ENCODE measurements at regions not wholly inside any gene's neighbourhood (a gene's known extent, or its start where the extent isn't known, plus 50 kb on each side); places are given as distances from the start of the nearest gene placed in this dataset.

DNA sequence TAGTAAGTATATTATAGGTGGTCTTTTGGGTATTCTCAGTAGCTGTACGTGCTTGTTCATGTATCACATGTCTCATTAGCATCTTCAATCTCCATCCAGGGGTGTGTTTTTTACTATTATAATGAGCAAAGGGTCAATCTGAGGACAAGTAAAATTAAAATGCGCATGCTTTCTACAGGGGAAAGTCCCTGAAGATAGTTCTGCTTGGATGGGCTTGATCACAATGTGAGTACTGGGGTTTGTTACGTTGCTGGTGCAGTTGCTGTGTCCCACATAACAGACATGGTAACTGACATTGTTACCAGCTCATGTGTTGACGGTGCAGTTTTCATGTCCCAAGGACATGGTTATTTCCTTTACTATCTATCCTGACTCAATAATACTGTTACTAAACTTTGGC lies 65.9 kb downstream of the UCHL1 start:
- no peak for DNase-seq (ENCODE audit: low read depth in 1 of 2, low spot score in 1 of 2)
- Histone ChIP-seq H3K27me3 (ENCODE audit: insufficient read depth, poor library complexity, severe bottlenecking) (peaks cover 2% of the 10 kb centered on the region), H3K4me3 (replicated peaks; ENCODE audit: insufficient read depth, low read length) (no peak overlapping the region), H3K27ac (replicated peaks) (no peak overlapping the region)
- TF ChIP-seq SPI1 (IDR thresholded peaks at IDR 0.05; ENCODE audit: borderline replicate concordance, low read depth) (no peak), POLR2AphosphoS5 (IDR thresholded peaks at IDR 0.05; ENCODE audit: low read depth) (no peak), GABPA (IDR thresholded peaks at IDR 0.05; ENCODE audit: low read depth) (no peak)
- TF ChIP-seq, protein P1, sequence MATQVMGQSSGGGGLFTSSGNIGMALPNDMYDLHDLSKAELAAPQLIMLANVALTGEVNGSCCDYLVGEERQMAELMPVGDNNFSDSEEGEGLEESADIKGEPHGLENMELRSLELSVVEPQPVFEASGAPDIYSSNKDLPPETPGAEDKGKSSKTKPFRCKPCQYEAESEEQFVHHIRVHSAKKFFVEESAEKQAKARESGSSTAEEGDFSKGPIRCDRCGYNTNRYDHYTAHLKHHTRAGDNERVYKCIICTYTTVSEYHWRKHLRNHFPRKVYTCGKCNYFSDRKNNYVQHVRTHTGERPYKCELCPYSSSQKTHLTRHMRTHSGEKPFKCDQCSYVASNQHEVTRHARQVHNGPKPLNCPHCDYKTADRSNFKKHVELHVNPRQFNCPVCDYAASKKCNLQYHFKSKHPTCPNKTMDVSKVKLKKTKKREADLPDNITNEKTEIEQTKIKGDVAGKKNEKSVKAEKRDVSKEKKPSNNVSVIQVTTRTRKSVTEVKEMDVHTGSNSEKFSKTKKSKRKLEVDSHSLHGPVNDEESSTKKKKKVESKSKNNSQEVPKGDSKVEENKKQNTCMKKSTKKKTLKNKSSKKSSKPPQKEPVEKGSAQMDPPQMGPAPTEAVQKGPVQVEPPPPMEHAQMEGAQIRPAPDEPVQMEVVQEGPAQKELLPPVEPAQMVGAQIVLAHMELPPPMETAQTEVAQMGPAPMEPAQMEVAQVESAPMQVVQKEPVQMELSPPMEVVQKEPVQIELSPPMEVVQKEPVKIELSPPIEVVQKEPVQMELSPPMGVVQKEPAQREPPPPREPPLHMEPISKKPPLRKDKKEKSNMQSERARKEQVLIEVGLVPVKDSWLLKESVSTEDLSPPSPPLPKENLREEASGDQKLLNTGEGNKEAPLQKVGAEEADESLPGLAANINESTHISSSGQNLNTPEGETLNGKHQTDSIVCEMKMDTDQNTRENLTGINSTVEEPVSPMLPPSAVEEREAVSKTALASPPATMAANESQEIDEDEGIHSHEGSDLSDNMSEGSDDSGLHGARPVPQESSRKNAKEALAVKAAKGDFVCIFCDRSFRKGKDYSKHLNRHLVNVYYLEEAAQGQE (IDR thresholded peaks at IDR 0.05; ENCODE audit: insufficient replicate concordance, low read depth), result no peak
- TF ChIP-seq, protein P2, sequence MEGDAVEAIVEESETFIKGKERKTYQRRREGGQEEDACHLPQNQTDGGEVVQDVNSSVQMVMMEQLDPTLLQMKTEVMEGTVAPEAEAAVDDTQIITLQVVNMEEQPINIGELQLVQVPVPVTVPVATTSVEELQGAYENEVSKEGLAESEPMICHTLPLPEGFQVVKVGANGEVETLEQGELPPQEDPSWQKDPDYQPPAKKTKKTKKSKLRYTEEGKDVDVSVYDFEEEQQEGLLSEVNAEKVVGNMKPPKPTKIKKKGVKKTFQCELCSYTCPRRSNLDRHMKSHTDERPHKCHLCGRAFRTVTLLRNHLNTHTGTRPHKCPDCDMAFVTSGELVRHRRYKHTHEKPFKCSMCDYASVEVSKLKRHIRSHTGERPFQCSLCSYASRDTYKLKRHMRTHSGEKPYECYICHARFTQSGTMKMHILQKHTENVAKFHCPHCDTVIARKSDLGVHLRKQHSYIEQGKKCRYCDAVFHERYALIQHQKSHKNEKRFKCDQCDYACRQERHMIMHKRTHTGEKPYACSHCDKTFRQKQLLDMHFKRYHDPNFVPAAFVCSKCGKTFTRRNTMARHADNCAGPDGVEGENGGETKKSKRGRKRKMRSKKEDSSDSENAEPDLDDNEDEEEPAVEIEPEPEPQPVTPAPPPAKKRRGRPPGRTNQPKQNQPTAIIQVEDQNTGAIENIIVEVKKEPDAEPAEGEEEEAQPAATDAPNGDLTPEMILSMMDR (IDR thresholded peaks at IDR 0.05; ENCODE audit: insufficient read depth, low read length), result no peak

DNA sequence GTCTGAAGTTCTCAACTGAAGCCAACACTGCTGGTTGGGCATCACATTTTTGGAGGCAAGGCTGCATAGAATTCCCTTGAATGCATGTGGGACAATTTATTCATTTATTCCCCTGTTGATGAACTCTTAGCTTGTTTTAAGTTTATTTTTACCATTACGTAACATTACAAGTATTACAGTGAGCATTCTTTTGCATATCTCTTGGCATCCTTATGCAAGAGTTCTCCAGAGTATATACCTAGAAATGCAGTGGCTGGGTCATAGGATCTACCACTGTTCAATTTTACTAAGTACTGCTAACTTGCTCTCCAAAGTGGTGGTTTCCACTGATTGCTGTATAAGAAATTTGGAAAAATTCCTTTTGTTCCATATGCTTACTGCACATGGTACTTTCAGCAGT lies 66.5 kb downstream of the UCHL1 start:
- Histone ChIP-seq H3K27ac (replicated peaks) (no peak overlapping the region), H3K4me3 (replicated peaks; ENCODE audit: insufficient read depth, low read length) (no peak overlapping the region), H3K27me3 (ENCODE audit: insufficient read depth, poor library complexity, severe bottlenecking) (peaks cover 2% of the 10 kb centered on the region)
- TF ChIP-seq, protein P1 (IDR thresholded peaks at IDR 0.05; ENCODE audit: insufficient replicate concordance, low read depth), result no peak
- TF ChIP-seq, protein P2 (IDR thresholded peaks at IDR 0.05; ENCODE audit: insufficient read depth, low read length), result no peak
- no peak for TF ChIP-seq GABPA (IDR thresholded peaks at IDR 0.05; ENCODE audit: low read depth)
- no peak for TF ChIP-seq SPI1 (IDR thresholded peaks at IDR 0.05; ENCODE audit: borderline replicate concordance, low read depth)
- TF ChIP-seq POLR2AphosphoS5 (IDR thresholded peaks at IDR 0.05; ENCODE audit: low read depth), result no peak
- DNase-seq (ENCODE audit: low read depth in 1 of 2, low spot score in 1 of 2), result no peak

DNA sequence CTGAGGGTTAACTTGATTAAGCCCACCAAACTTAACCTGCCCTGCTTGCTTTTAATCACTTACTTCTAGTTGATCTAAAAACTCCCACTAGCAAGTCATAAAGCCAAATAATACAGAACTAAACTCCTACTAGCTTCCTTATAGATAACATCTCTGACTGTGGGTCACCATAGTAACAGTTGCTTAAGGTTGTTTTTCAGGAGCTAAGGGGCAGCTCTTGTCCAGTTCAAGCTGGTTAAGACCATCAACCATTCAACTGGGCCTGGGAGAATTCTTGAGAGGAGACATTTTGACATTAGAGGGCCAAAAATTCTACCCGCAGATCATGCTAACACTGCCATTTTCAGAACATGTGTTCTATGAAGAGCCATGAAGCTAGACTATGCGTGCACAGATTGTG lies 67.0 kb downstream of the UCHL1 start:
- Histone ChIP-seq H3K27ac (replicated peaks) (no peak overlapping the region), H3K4me3 (replicated peaks; ENCODE audit: insufficient read depth, low read length) (no peak overlapping the region), H3K27me3 (ENCODE audit: insufficient read depth, poor library complexity, severe bottlenecking) (peaks cover 2% of the 10 kb centered on the region)
- TF ChIP-seq GABPA (IDR thresholded peaks at IDR 0.05; ENCODE audit: low read depth) (no peak), SPI1 (IDR thresholded peaks at IDR 0.05; ENCODE audit: borderline replicate concordance, low read depth) (no peak), POLR2AphosphoS5 (IDR thresholded peaks at IDR 0.05; ENCODE audit: low read depth) (no peak)
- TF ChIP-seq, protein P2 (IDR thresholded peaks at IDR 0.05; ENCODE audit: insufficient read depth, low read length), result no peak
- TF ChIP-seq, protein P1 (IDR thresholded peaks at IDR 0.05; ENCODE audit: insufficient replicate concordance, low read depth), result no peak
- no peak for DNase-seq (ENCODE audit: low read depth in 1 of 2, low spot score in 1 of 2)

All from HL-60 (cell line).